Upper lobe of right lung (tissue), 1 donor: ENCODE measurements at regions not wholly inside any gene's neighbourhood (a gene's known extent, or its start where the extent isn't known, plus 50 kb on each side); places are given as distances from the start of the nearest gene placed in this dataset.
A peak's percentile ranks its signal among the peaks of the same experiment; 100 is the strongest.
"Not testable (repeated sequence)": the region's sequence is repeated elsewhere in the genome, so short reads cannot be mapped to it uniquely, and the experiment has no call there.

Source experiments
- ATAC-seq: fragments of 200-7000 bp; cut with Tn5 transposase; one replicate; pipeline ENCODE4 v1.9.1; 2020; ENCODE audit warnings: mild to moderate bottlenecking, moderate library complexity
- DNase-seq: peaks from one replicate; pipeline ENCODE4 v3.0.0-alpha.2; 2020
- H3K27ac ChIP-seq: fragments of 200-600 bp; one replicate; pipeline ENCODE4 v1.8.0; 2022
- H3K27me3 ChIP-seq: fragments of 200-600 bp; one replicate; pipeline ENCODE4 v1.8.0; 2022; ENCODE audit warnings: mild to moderate bottlenecking
- H3K36me3 ChIP-seq: fragments of 200-600 bp; one replicate; pipeline ENCODE4 v1.8.0; 2022
- H3K4me1 ChIP-seq: fragments of 200-600 bp; one replicate; pipeline ENCODE4 v1.8.0; 2022
- H3K4me3 ChIP-seq: fragments of 200-600 bp; one replicate; pipeline ENCODE4 v1.8.0; 2022; ENCODE audit warnings: mild to moderate bottlenecking
- H3K9me3 ChIP-seq: fragments of 200-600 bp; one replicate; pipeline ENCODE4 v1.8.0; 2022
- CTCF ChIP-seq: fragments of 200-600 bp; IDR thresholded peaks from one replicate; pipeline ENCODE4 v1.8.0; 2022; ENCODE audit warnings: antibody characterized with exemption
- intact Hi-C: fragments of 100-400 bp; cut with DNase I; formaldehyde crosslinking; loops from one replicate; pipeline ENCODE4 v1.11.0; 2022
- donor health status: DM: no; HTN: yes; CAD: no; lungs with severe emphysema.

DNA sequence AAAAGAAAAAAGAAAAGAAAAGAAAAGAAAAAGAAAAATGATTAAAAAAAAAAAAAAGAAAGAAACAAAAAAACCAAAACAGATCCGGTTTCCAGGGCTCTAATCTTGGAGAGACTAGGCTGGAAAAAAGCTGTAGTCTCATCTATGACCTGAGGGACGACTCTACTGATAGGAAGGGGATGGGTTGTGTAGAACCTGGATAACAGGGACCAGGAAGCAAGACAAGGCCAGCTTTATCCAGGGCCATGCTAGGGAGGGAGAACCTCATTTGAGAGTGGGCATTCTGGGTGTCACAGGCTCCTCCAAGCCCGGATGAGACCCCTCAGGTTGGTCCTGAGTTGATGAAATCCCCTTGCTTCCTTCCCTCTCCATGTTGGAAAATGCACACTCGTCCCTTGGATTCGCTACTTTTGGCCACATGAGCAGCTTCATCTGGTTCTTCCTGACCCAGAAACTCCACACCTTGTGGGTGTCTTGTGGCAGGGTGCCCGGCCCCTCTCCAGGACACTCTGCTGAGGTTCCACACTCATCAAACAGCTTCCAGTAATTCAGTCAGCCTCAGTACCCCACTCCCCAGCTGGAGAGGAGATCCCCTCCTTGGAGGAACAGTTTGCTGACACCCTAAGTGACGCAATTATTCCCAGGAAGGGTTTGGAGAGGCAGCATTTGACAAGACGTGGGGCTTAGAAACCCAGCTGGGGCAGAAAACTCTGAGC is 71.1 kb upstream of the LHFPL2 start:
- no peaks in the 10 kb centered on the region for H3K9me3 ChIP-seq
- ATAC-seq (peak; percentile 42), DNase-seq (no peak)
- H3K27me3 ChIP-seq: no peaks in the 10 kb centered on the region
- TF ChIP-seq CTCF: no peak
- H3K36me3 ChIP-seq: no peaks in the 10 kb centered on the region
- intact Hi-C loops: no loop called here
- H3K4me1 ChIP-seq: peaks cover 4% of the 10 kb centered on the region
- H3K27ac ChIP-seq: no peak overlapping the region
- no peak overlapping the region for H3K4me3 ChIP-seq

- no peak for TF ChIP-seq CTCF
- no peak for DNase-seq
- Histone ChIP-seq H3K4me3 (no peak overlapping the region), H3K4me1 (peaks cover 4% of the 10 kb centered on the region), H3K27ac (no peak overlapping the region), H3K27me3 (no peaks in the 10 kb centered on the region), H3K36me3 (no peaks in the 10 kb centered on the region), H3K9me3 (no peaks in the 10 kb centered on the region)
- intact Hi-C loops: no loop called here
- no peak for ATAC-seq
Observed at GRCh38 chr5:78718824-78719223, 70.3 kb upstream of the LHFPL2 start.

DNA sequence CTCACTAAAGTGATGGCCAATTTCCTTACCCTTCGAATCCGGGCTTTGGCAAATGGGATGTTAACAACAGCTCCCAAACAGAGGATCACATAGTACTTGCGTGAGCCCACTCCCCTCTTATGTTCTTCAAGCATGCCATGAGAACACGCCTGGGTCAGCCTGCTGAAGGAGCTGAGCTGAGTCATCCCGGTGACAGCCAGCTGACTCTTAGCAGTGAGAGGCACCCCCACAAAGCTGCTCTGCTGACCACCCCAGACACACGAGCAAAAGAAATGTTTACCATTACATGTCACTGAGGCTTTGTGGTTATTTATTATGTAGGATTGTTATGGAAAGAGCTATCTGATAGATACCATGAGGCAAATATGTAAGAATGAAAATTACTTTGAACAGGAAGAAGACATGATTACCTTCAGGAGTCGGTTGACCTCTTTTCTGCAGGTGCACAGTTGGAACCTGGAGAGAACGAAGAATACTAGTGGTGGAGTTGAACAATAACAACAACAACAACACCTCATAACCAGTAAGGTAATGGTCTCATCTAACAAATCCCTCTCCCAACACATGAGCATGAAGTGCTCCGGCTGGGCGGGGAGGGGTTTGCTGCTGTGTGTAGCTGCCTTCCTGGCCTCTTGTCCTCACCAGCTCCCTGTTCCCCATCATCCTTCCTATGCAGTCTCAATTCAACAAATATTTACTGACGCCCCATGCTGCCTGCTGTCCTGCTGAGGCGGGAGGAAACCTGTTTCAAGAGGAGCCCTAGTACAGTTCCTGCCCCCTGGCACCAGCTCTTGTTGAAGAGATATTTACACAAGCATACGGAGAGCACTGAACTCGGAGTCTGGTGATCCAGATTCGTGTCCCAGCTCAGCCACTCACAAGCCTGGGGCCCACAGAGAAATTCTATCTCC is 69.4 kb upstream of the LHFPL2 start:
- H3K9me3 ChIP-seq: no peaks in the 10 kb centered on the region
- no peaks in the 10 kb centered on the region for H3K27me3 ChIP-seq
- intact Hi-C loops: no loop called here
- TF ChIP-seq CTCF: no peak
- no peaks in the 10 kb centered on the region for H3K36me3 ChIP-seq
- ATAC-seq (no peak), DNase-seq (no peak)
- peaks cover 4% of the 10 kb centered on the region for H3K4me1 ChIP-seq
- no peak overlapping the region for H3K4me3 ChIP-seq
- no peak overlapping the region for H3K27ac ChIP-seq

- no peak for ATAC-seq
- no peak for DNase-seq
- no peaks in the 10 kb centered on the region for H3K36me3 ChIP-seq
- peaks cover 4% of the 10 kb centered on the region for H3K4me1 ChIP-seq
- H3K27me3 ChIP-seq: no peaks in the 10 kb centered on the region
- TF ChIP-seq CTCF: no peak
- no peak overlapping the region for H3K27ac ChIP-seq
- H3K4me3 ChIP-seq: no peak overlapping the region
- H3K9me3 ChIP-seq: no peaks in the 10 kb centered on the region
- intact Hi-C loops: no loop called here
Observed at GRCh38 chr5:78716206-78716605, 67.6 kb upstream of the LHFPL2 start.

- H3K9me3 ChIP-seq, H3K4me3 ChIP-seq, H3K27me3 ChIP-seq, intact Hi-C loops, DNase-seq, H3K36me3 ChIP-seq, ATAC-seq, H3K27ac ChIP-seq, H3K4me1 ChIP-seq: not testable (repeated sequence)
Observed at GRCh38 chr5:78715351-78715750, 66.8 kb upstream of the LHFPL2 start.

- H3K4me1 ChIP-seq, H3K27me3 ChIP-seq, intact Hi-C loops, H3K4me3 ChIP-seq, ATAC-seq, H3K27ac ChIP-seq, H3K36me3 ChIP-seq, H3K9me3 ChIP-seq, DNase-seq: not testable (repeated sequence)
Observed at GRCh38 chr5:78711670-78712069, 63.1 kb upstream of the LHFPL2 start.

- H3K4me1 ChIP-seq, H3K9me3 ChIP-seq, intact Hi-C loops, DNase-seq, ATAC-seq, H3K27ac ChIP-seq, H3K36me3 ChIP-seq, H3K4me3 ChIP-seq, H3K27me3 ChIP-seq: not testable (repeated sequence)
Observed at GRCh38 chr5:78709729-78710430, 61.3 kb upstream of the LHFPL2 start.
